ENCODE measurements at regions not wholly inside any gene's neighbourhood (a gene's known extent, or its start where the extent isn't known, plus 50 kb on each side); places are given as distances from the start of the nearest gene placed in this dataset.

GRCh38 chr4:17246656-17247055, 265.2 kb downstream of the QDPR start:
- Histone ChIP-seq H3F3A (ENCODE audit: low read depth) (no peaks in the 10 kb centered on the region), H3K9me3 (ENCODE audit: low read depth) (no peaks in the 10 kb centered on the region), H3K9ac (no peak overlapping the region), H3K36me3 (no peaks in the 10 kb centered on the region), H3K79me2 (ENCODE audit: low read depth) (no peaks in the 10 kb centered on the region), H3K4me2 (no peak overlapping the region), H3K27me3 (no peaks in the 10 kb centered on the region), H4K20me1 (ENCODE audit: low read depth) (no peaks in the 10 kb centered on the region), H3K4me3 (no peak overlapping the region), H3K4me1 (no peaks in the 10 kb centered on the region), H2AFZ (replicated peaks) (no peak overlapping the region), H3K27ac (no peak overlapping the region)
- no peaks in the 10 kb centered on the region for H3K36me3 Mint-ChIP-seq
- no peaks in the 10 kb centered on the region for H3K9me3 Mint-ChIP-seq
- no peak for DNase-seq (ENCODE audit: low spot score)
- no peak overlapping the region for H3K27ac Mint-ChIP-seq
- H3K27me3 Mint-ChIP-seq (ENCODE audit: insufficient read depth, low read depth) = peaks cover 2% of the 10 kb centered on the region
- TF ChIP-seq EZH2phosphoT487 (IDR thresholded peaks at IDR 0.05) (no peak), EZH2 (IDR thresholded peaks at IDR 0.05) (no peak)
- H3K4me3 Mint-ChIP-seq = no peak overlapping the region
- H3K4me1 Mint-ChIP-seq = peaks cover 2% of the 10 kb centered on the region

- H3K4me1 ChIP-seq = no peaks in the 10 kb centered on the region
- no peaks in the 10 kb centered on the region for H3K9me3 ChIP-seq (ENCODE audit: low read depth)
- Mint-ChIP-seq H3K27ac (no peak overlapping the region), H3K27me3 (ENCODE audit: insufficient read depth, low read depth) (peaks cover 2% of the 10 kb centered on the region), H3K4me3 (no peak overlapping the region), H3K9me3 (peaks cover 2% of the 10 kb centered on the region), H3K36me3 (no peaks in the 10 kb centered on the region), H3K4me1 (no peaks in the 10 kb centered on the region)
- DNase-seq (ENCODE audit: low spot score) = no peak
- TF ChIP-seq CTCF (IDR thresholded peaks at IDR 0.05) (no peak), EZH2phosphoT487 (IDR thresholded peaks at IDR 0.05) (no peak), EZH2 (IDR thresholded peaks at IDR 0.05) (no peak)
- H3K27ac ChIP-seq = no peak overlapping the region
- H3K9ac ChIP-seq = no peak overlapping the region
- H3F3A ChIP-seq (ENCODE audit: low read depth) = no peaks in the 10 kb centered on the region
- H3K36me3 ChIP-seq = no peaks in the 10 kb centered on the region
- no peak overlapping the region for H3K4me3 ChIP-seq
- no peaks in the 10 kb centered on the region for H4K20me1 ChIP-seq (ENCODE audit: low read depth)
- no peaks in the 10 kb centered on the region for H3K27me3 ChIP-seq
- H2AFZ ChIP-seq (replicated peaks) = no peak overlapping the region
- H3K4me2 ChIP-seq = no peak overlapping the region
- H3K79me2 ChIP-seq (ENCODE audit: low read depth) = no peaks in the 10 kb centered on the region
Observed at GRCh38 chr4:17241835-17242234, 270.1 kb downstream of the QDPR start.

GRCh38 chr4:17238633-17239032, 273.3 kb downstream of the QDPR start:
- Histone ChIP-seq H3K27me3 (no peaks in the 10 kb centered on the region), H3K4me3 (no peak overlapping the region), H2AFZ (replicated peaks) (no peak overlapping the region), H3K27ac (no peak overlapping the region), H3K79me2 (ENCODE audit: low read depth) (no peaks in the 10 kb centered on the region), H3K36me3 (no peaks in the 10 kb centered on the region), H3K4me1 (no peaks in the 10 kb centered on the region), H3K4me2 (no peak overlapping the region), H3K9me3 (ENCODE audit: low read depth) (no peaks in the 10 kb centered on the region), H4K20me1 (ENCODE audit: low read depth) (no peaks in the 10 kb centered on the region), H3K9ac (no peak overlapping the region), H3F3A (ENCODE audit: low read depth) (no peaks in the 10 kb centered on the region)
- H3K9me3 Mint-ChIP-seq = peaks cover 2% of the 10 kb centered on the region
- no peak for DNase-seq (ENCODE audit: low spot score)
- no peaks in the 10 kb centered on the region for H3K36me3 Mint-ChIP-seq
- no peak overlapping the region for H3K27ac Mint-ChIP-seq
- H3K4me1 Mint-ChIP-seq = no peaks in the 10 kb centered on the region
- no peak for TF ChIP-seq EZH2phosphoT487 (IDR thresholded peaks at IDR 0.05)
- TF ChIP-seq EZH2 (IDR thresholded peaks at IDR 0.05) = no peak
- no peak for TF ChIP-seq CTCF (IDR thresholded peaks at IDR 0.05)
- peaks cover 2% of the 10 kb centered on the region for H3K27me3 Mint-ChIP-seq (ENCODE audit: insufficient read depth, low read depth)
- H3K4me3 Mint-ChIP-seq = no peak overlapping the region

GRCh38 chr4:17236686-17237085, 275.2 kb downstream of the QDPR start:
- Histone ChIP-seq H3F3A (ENCODE audit: low read depth) (no peaks in the 10 kb centered on the region), H3K4me2 (no peak overlapping the region), H3K27me3 (no peaks in the 10 kb centered on the region), H3K9me3 (ENCODE audit: low read depth) (no peaks in the 10 kb centered on the region), H3K27ac (no peak overlapping the region), H3K4me3 (no peak overlapping the region), H3K79me2 (ENCODE audit: low read depth) (no peaks in the 10 kb centered on the region), H3K4me1 (no peaks in the 10 kb centered on the region), H2AFZ (replicated peaks) (no peak overlapping the region), H3K36me3 (no peaks in the 10 kb centered on the region), H3K9ac (no peak overlapping the region), H4K20me1 (ENCODE audit: low read depth) (no peaks in the 10 kb centered on the region)
- no peak for DNase-seq (ENCODE audit: low spot score)
- Mint-ChIP-seq H3K27ac (no peak overlapping the region), H3K27me3 (ENCODE audit: insufficient read depth, low read depth) (no peaks in the 10 kb centered on the region), H3K36me3 (no peaks in the 10 kb centered on the region), H3K9me3 (peaks cover 2% of the 10 kb centered on the region), H3K4me1 (peaks cover 7% of the 10 kb centered on the region), H3K4me3 (no peak overlapping the region)
- no peak for TF ChIP-seq CTCF (IDR thresholded peaks at IDR 0.05)

All from neural progenitor cell (in vitro differentiated cells).